HUES64 (cell line): ENCODE measurements at regions not wholly inside any gene's neighbourhood (a gene's known extent, or its start where the extent isn't known, plus 50 kb on each side); places are given as distances from the start of the nearest gene placed in this dataset.
"Not testable (repeated sequence)": the region's sequence is repeated elsewhere in the genome, so short reads cannot be mapped to it uniquely, and the experiment has no call there.

ENCODE experiments used
- H3K27ac ChIP-seq: 2 replicates; pipeline ENCODE4 v1.7.0; 2013; ENCODE audit warnings: low read depth, low read length, inconsistent platforms
- H3K27me3 ChIP-seq: 2 replicates; pipeline ENCODE4 v1.6.1; 2013; ENCODE audit warnings: mild to moderate bottlenecking, low read length; ENCODE audit not compliant: insufficient read depth
- H3K36me3 ChIP-seq: 2 replicates; pipeline ENCODE4 v1.6.1; 2013; ENCODE audit warnings: mild to moderate bottlenecking, low read length; ENCODE audit not compliant: insufficient read depth
- H3K4me1 ChIP-seq: 2 replicates; pipeline ENCODE4 v1.6.1; 2013; ENCODE audit warnings: mild to moderate bottlenecking, low read length, moderate library complexity; ENCODE audit not compliant: insufficient read depth
- H3K4me3 ChIP-seq: 2 replicates; pipeline ENCODE4 v1.5.1; 2013; ENCODE audit warnings: mild to moderate bottlenecking, low read length, moderate library complexity
- H3K9ac ChIP-seq: 2 replicates; pipeline ENCODE4 v1.6.1; 2013; ENCODE audit warnings: mild to moderate bottlenecking, low read depth, low read length
- H3K9me3 ChIP-seq: 2 replicates; pipeline ENCODE4 v1.6.1; 2013; ENCODE audit warnings: low read depth, low read length; ENCODE audit not compliant: insufficient read depth
- WGBS: fragments of 150-250, 120-280 bp; methylation state at CpG from one replicate; pipeline ENCODE4 v1.1.7; 2013; ENCODE audit warnings: missing lambda C conversion rate; 5-methylcytosine and 5-hydroxymethylcytosine counted together

GRCh38 chr21:33133892-33134291 is 64.0 kb downstream of the OLIG1 start:
- Histone ChIP-seq H3K4me3 (no peak overlapping the region), H3K27ac (no peak overlapping the region), H3K4me1 (no peaks in the 10 kb centered on the region), H3K36me3 (no peaks in the 10 kb centered on the region), H3K9ac (no peak overlapping the region), H3K9me3 (no peaks in the 10 kb centered on the region), H3K27me3 (0 out of 2 replicates have a peak, but pooled peaks cover under 1% of the 10 kb centered on the region)
- 39% methylated on average over 6 of the region's 6 CpGs for WGBS

- H3K36me3 ChIP-seq = no peaks in the 10 kb centered on the region
- no peaks in the 10 kb centered on the region; the same call in 1 of the 2 replicates for H3K4me1 ChIP-seq
- no peaks in the 10 kb centered on the region for H3K27me3 ChIP-seq
- no peak overlapping the region for H3K27ac ChIP-seq
- H3K9ac ChIP-seq = no peak overlapping the region
- 96% methylated on average over 8 of the region's 8 CpGs for WGBS
- no peaks in the 10 kb centered on the region for H3K9me3 ChIP-seq
- H3K4me3 ChIP-seq = no peak overlapping the region
These were observed 66.0 kb downstream of the OLIG1 start for GRCh38 chr21:33135925-33136324.

GRCh38 chr21:33136847-33137502 is 67.0 kb downstream of the OLIG1 start:
- H3K27me3 ChIP-seq = no peaks in the 10 kb centered on the region
- H3K9ac ChIP-seq = no peak overlapping the region
- no peaks in the 10 kb centered on the region for H3K36me3 ChIP-seq
- WGBS = 90% methylated on average over 6 of the region's 7 CpGs
- no peaks in the 10 kb centered on the region; the same call in 1 of the 2 replicates for H3K4me1 ChIP-seq
- no peaks in the 10 kb centered on the region for H3K9me3 ChIP-seq
- no peak overlapping the region for H3K27ac ChIP-seq
- H3K4me3 ChIP-seq = no peak overlapping the region

GRCh38 chr21:33139084-33139483 is 69.1 kb downstream of the OLIG1 start:
- H3K27ac ChIP-seq = no peak overlapping the region
- WGBS = 91% methylated on average over 18 of the region's 18 CpGs
- no peaks in the 10 kb centered on the region; the same call in 1 of the 2 replicates for H3K4me1 ChIP-seq
- no peaks in the 10 kb centered on the region for H3K27me3 ChIP-seq
- no peaks in the 10 kb centered on the region for H3K36me3 ChIP-seq
- H3K9me3 ChIP-seq = no peaks in the 10 kb centered on the region
- no peak overlapping the region for H3K4me3 ChIP-seq
- no peak overlapping the region for H3K9ac ChIP-seq

- 88% methylated on average over 2 of the region's 2 CpGs for WGBS
These were observed 70.3 kb downstream of the OLIG1 start for GRCh38 chr21:33140288-33140687.

GRCh38 chr21:33146467-33146866 is 76.5 kb downstream of the OLIG1 start:
- 0 out of 2 replicates have a peak, but pooled peaks cover 4% of the 10 kb centered on the region for H3K27me3 ChIP-seq
- no peaks in the 10 kb centered on the region for H3K9me3 ChIP-seq
- H3K27ac ChIP-seq = no peak overlapping the region
- H3K4me1 ChIP-seq = no peaks in the 10 kb centered on the region
- WGBS = 84% methylated on average over 4 of the region's 4 CpGs
- H3K36me3 ChIP-seq = no peaks in the 10 kb centered on the region
- no peak overlapping the region for H3K9ac ChIP-seq
- H3K4me3 ChIP-seq = no peak overlapping the region

More at GRCh38 chr21:33140288-33140687, 70.3 kb downstream of the OLIG1 start:
- no peak overlapping the region for H3K27ac ChIP-seq
- no peaks in the 10 kb centered on the region for H3K27me3 ChIP-seq
- no peaks in the 10 kb centered on the region; the same call in 1 of the 2 replicates for H3K4me1 ChIP-seq
- H3K9ac ChIP-seq = no peak overlapping the region
- no peak overlapping the region for H3K4me3 ChIP-seq
- no peaks in the 10 kb centered on the region for H3K9me3 ChIP-seq
- H3K36me3 ChIP-seq = no peaks in the 10 kb centered on the region

GRCh38 chr21:33149181-33149580 is 79.2 kb downstream of the OLIG1 start:
- 78% methylated on average over 11 of the region's 11 CpGs for WGBS
- Histone ChIP-seq H3K27ac (no peak overlapping the region), H3K4me1 (peaks cover 3% of the 10 kb centered on the region; the same call in 1 of the 2 replicates)

GRCh38 chr21:33150968-33151367 is 78.8 kb upstream of the IFNAR2 start:
- H3K27ac ChIP-seq, H3K4me3 ChIP-seq, H3K27me3 ChIP-seq, H3K9ac ChIP-seq, H3K4me1 ChIP-seq, H3K36me3 ChIP-seq, H3K9me3 ChIP-seq: not testable (repeated sequence)
- WGBS = 92% methylated on average over 3 of the region's 3 CpGs

More at GRCh38 chr21:33149181-33149580, 79.2 kb downstream of the OLIG1 start:
- no peaks in the 10 kb centered on the region for H3K9me3 ChIP-seq
- no peak overlapping the region for H3K9ac ChIP-seq
- H3K36me3 ChIP-seq = no peaks in the 10 kb centered on the region
- H3K4me3 ChIP-seq = no peak overlapping the region
- peaks cover 4% of the 10 kb centered on the region; the same call in 1 of the 2 replicates for H3K27me3 ChIP-seq

GRCh38 chr21:33151941-33152731 is 77.6 kb upstream of the IFNAR2 start:
- 85% methylated on average over 32 of the region's 32 CpGs for WGBS
- H3K9me3 ChIP-seq = no peaks in the 10 kb centered on the region
- no peaks in the 10 kb centered on the region; the same call in 1 of the 2 replicates for H3K27me3 ChIP-seq
- H3K4me1 ChIP-seq = peaks cover 3% of the 10 kb centered on the region; the same call in 1 of the 2 replicates
- no peak overlapping the region for H3K27ac ChIP-seq
- no peaks in the 10 kb centered on the region for H3K36me3 ChIP-seq
- no peak overlapping the region for H3K9ac ChIP-seq
- no peak overlapping the region for H3K4me3 ChIP-seq

GRCh38 chr21:33152732-33153130 is 77.0 kb upstream of the IFNAR2 start:
- no peaks in the 10 kb centered on the region; the same call in 1 of the 2 replicates for H3K27me3 ChIP-seq
- no peak overlapping the region for H3K27ac ChIP-seq
- H3K4me1 ChIP-seq = peaks cover 3% of the 10 kb centered on the region; the same call in 1 of the 2 replicates
- H3K4me3 ChIP-seq = no peak overlapping the region
- no peaks in the 10 kb centered on the region for H3K9me3 ChIP-seq
- no peak overlapping the region for H3K9ac ChIP-seq
- no peaks in the 10 kb centered on the region for H3K36me3 ChIP-seq
- 96% methylated on average over 13 of the region's 13 CpGs for WGBS

GRCh38 chr21:33155005-33155404 is 74.7 kb upstream of the IFNAR2 start:
- no peaks in the 10 kb centered on the region for H3K36me3 ChIP-seq
- H3K27ac ChIP-seq = no peak overlapping the region
- 80% methylated on average over 1 of the region's 1 CpG for WGBS
- no peaks in the 10 kb centered on the region; the same call in 1 of the 2 replicates for H3K27me3 ChIP-seq
- H3K9ac ChIP-seq = no peak overlapping the region
- H3K4me1 ChIP-seq = peaks cover 3% of the 10 kb centered on the region; the same call in 1 of the 2 replicates
- H3K9me3 ChIP-seq = peaks cover 5% of the 10 kb centered on the region; the same call in 1 of the 2 replicates
- no peak overlapping the region for H3K4me3 ChIP-seq
